MCF 10A (cell line): ENCODE measurements at regions not wholly inside any gene's neighbourhood (a gene's known extent, or its start where the extent isn't known, plus 50 kb on each side); places are given as distances from the start of the nearest gene placed in this dataset.

Source experiments
- BruUV-seq: library from RNA; stranded (reverse); fragments of 400-500 nt; replicated peaks from 2 replicates; lab custom pipeline; 2021; lab: Mats Ljungman, UMichigan
- CTCF ChIA-PET: fragments of 300-600 bp; sonication (Branson Sonifier 250); formaldehyde crosslinking; extraction: SDS; loops from one replicate; lab custom pipeline; 2021; ENCODE audit warnings: antibody characterized with exemption, inconsistent platforms; lab: Yijun Ruan, JAX
- POLR2A ChIA-PET: fragments of 300-600, 350-650 bp; sonication (Branson Sonifier 250); formaldehyde crosslinking; extraction: SDS; loops from one replicate; lab custom pipeline; 2020; ENCODE audit warnings: antibody characterized with exemption, inconsistent platforms; lab: Yijun Ruan, JAX
- DNase-seq: peaks from one replicate; pipeline ENCODE4 v3.0.0-alpha.2; 2018; ENCODE audit not compliant: unreplicated experiment
- H3K27ac Mint-ChIP-seq: one replicate; pipeline ENCODE4 v1.8.0; 2022; ENCODE audit warnings: mild to moderate bottlenecking, low read depth, mixed read lengths; ENCODE audit not compliant: unreplicated experiment
- H3K27me3 Mint-ChIP-seq: one replicate; pipeline ENCODE4 v1.8.0; 2022; ENCODE audit warnings: mixed read lengths; ENCODE audit not compliant: insufficient read depth, unreplicated experiment
- H3K36me3 Mint-ChIP-seq: one replicate; pipeline ENCODE4 v1.8.0; 2022; ENCODE audit warnings: mild to moderate bottlenecking, moderate library complexity, mixed read lengths; ENCODE audit not compliant: insufficient read depth, unreplicated experiment
- H3K4me1 Mint-ChIP-seq: one replicate; pipeline ENCODE4 v1.8.0; 2022; ENCODE audit warnings: mixed read lengths; ENCODE audit not compliant: insufficient read depth, unreplicated experiment
- H3K4me3 Mint-ChIP-seq: one replicate; pipeline ENCODE4 v1.8.0; 2022; ENCODE audit warnings: mild to moderate bottlenecking, moderate library complexity, mixed read lengths; ENCODE audit not compliant: unreplicated experiment
- H3K9me3 Mint-ChIP-seq: one replicate; pipeline ENCODE4 v1.8.0; 2022; ENCODE audit warnings: mixed read lengths; ENCODE audit not compliant: unreplicated experiment
- intact Hi-C: fragments of 100-400 bp; cut with micrococcal nuclease; formaldehyde crosslinking; loops from 2 replicates; pipeline ENCODE4 v1.14.1; 2022
- TF ChIP-seq, protein P1 (sequence below): fragments of 200-600 bp; IDR thresholded peaks from one replicate; pipeline ENCODE4 v1.8.0; 2022; ENCODE audit warnings: antibody characterized with exemption, mild to moderate bottlenecking; ENCODE audit not compliant: unreplicated experiment

DNA sequence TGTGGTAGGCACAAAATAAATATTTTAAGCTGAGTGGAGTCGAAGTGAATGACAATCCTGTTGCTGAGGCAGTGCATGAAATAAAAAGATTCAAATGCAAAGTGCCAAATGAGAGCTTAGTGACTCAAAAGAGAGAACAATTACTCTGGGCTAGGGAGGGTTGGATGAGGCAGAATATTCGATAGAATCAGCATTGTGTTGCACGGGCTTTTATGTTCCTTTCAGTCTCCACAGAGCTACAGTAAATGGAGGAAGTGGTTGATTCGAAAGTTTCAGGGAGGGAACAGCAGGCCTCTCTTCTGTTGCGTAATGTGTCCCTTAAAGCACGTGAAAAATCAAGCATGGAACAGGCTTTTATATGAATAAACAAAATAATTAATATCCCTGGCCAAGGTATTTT, 599.3 kb upstream of the CELF2 start:
- no peak for DNase-seq
- BruUV-seq = no TSS peak
- ChIA-PET CTCF (no interaction called here), POLR2A (interaction anchor here (0.5 kb wide), 1 partner anchor 79 kb away, joined by 3 read pairs; no protein-coding TSS in a partner anchor)
- Mint-ChIP-seq H3K4me3 (no peak overlapping the region), H3K27ac (no peak overlapping the region), H3K9me3 (no peaks in the 10 kb centered on the region), H3K4me1 (no peaks in the 10 kb centered on the region), H3K27me3 (no peaks in the 10 kb centered on the region), H3K36me3 (no peaks in the 10 kb centered on the region)
- TF ChIP-seq, protein P1, sequence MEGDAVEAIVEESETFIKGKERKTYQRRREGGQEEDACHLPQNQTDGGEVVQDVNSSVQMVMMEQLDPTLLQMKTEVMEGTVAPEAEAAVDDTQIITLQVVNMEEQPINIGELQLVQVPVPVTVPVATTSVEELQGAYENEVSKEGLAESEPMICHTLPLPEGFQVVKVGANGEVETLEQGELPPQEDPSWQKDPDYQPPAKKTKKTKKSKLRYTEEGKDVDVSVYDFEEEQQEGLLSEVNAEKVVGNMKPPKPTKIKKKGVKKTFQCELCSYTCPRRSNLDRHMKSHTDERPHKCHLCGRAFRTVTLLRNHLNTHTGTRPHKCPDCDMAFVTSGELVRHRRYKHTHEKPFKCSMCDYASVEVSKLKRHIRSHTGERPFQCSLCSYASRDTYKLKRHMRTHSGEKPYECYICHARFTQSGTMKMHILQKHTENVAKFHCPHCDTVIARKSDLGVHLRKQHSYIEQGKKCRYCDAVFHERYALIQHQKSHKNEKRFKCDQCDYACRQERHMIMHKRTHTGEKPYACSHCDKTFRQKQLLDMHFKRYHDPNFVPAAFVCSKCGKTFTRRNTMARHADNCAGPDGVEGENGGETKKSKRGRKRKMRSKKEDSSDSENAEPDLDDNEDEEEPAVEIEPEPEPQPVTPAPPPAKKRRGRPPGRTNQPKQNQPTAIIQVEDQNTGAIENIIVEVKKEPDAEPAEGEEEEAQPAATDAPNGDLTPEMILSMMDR = no peak
- intact Hi-C loops = no loop called here

DNA sequence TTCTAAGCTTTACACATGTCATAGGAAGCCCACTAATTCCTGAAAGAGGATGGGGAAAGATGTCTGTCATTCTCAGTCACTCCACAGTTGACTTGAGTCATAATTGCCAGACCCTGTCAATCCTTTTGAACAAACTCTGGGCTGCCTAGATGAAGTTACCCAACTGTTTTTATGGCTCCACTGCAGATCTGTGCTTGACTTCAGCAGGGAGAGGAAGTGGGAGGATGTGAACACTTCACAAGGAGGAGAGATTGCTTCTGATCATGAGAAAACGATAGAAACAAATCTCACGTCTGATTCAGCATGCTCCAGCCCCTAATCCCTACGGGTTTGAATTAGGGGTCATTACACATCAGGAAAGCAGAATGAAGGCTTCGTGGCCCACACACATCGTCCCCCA, 596.6 kb upstream of the CELF2 start:
- no peak overlapping the region for H3K27ac Mint-ChIP-seq
- no TSS peak for BruUV-seq

DNA sequence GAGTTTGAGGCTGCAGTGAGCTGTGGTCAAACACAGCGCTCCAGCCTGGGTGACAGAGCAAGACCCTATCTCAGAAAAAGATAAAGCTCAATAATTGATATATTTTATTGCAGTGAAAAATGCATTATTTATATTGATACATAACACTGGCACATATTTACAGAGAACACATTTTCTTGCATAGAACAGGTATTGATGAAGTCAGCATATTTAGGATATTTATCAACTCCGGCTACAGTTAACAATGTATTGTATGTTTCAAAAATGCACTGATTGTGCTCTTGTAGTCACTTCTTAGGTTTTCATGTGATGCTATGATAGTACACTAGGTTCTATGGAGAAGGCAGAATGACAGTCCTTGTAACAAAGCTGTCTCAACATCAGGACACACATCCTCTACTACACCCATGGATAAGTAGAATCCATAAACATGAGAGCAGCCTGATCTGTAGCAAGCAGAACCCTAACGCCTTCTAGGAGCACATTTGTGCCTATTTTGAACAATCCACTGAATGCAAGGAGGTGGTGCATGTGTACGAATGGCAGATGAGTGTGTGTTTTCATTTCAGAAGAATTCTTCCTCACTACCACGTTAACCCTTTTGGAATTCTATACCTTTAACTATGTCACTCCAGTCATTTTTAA, 586.1 kb upstream of the CELF2 start:
- intact Hi-C loops = no loop called here
- Mint-ChIP-seq H3K9me3 (no peaks in the 10 kb centered on the region), H3K27ac (no peak overlapping the region), H3K27me3 (no peaks in the 10 kb centered on the region), H3K4me3 (no peak overlapping the region), H3K36me3 (no peaks in the 10 kb centered on the region), H3K4me1 (peaks cover 6% of the 10 kb centered on the region)
- ChIA-PET POLR2A (interaction anchor here (0.6 to 0.8 kb wide), 2 partner anchors 23 to 515 kb away, joined by 3 read pairs; no protein-coding TSS in a partner anchor), CTCF (no interaction called here)
- no TSS peak for BruUV-seq
- TF ChIP-seq, protein P1 = no peak
- DNase-seq = no peak

More for the DNA sequence above, 596.6 kb upstream of the CELF2 start:
- Mint-ChIP-seq H3K36me3 (no peaks in the 10 kb centered on the region), H3K9me3 (no peaks in the 10 kb centered on the region), H3K27me3 (no peaks in the 10 kb centered on the region), H3K4me3 (no peak overlapping the region), H3K4me1 (peaks cover 5% of the 10 kb centered on the region)
- CTCF ChIA-PET = no interaction called here
- POLR2A ChIA-PET = interaction anchor here (0.5 kb wide), 1 partner anchor 9 kb away, joined by 6 read pairs; no protein-coding TSS in a partner anchor
- intact Hi-C loops = no loop called here
- no peak for DNase-seq
- TF ChIP-seq, protein P1 = no peak

DNA sequence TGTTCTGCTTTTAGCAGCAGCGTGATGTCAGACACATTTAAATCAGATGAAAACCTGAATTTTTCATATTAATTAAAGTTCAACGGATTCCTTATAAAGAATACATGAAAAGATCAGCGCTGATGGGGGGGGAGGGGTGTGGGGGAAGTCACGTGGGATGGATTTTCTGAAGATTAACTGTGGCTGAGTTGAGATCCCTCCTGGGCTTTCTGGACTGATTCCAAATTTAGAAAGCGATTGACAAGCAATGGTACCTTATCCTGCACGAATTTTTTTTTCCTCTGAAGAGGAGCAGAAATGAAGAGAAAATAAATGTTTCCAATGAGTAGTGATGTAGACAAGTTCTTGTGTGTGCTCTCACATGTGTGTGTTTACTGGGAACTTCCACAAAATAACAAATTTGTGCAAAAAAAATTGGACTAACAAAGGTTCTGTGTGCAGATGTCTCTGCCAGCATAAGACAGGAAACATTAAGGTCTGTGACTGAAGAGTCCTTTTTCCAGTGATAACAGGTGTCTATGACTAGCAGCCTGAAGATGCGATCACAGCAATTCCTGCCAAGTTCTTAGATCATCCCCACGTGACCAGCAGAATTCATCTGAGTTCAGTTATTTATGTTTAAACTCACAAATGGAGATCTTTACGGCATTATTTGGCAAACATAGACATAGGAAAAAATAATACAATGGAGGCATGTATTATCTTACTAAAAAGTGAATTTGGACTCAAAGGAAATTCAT, 585.2 kb upstream of the CELF2 start:
- ChIA-PET CTCF (no interaction called here), POLR2A (interaction anchor here (0.6 to 0.8 kb wide), 2 partner anchors 22 to 516 kb away, joined by 3 read pairs; no protein-coding TSS in a partner anchor)
- H3K4me3 Mint-ChIP-seq = no peak overlapping the region
- no TSS peak for BruUV-seq
- TF ChIP-seq, protein P1 = no peak
- H3K36me3 Mint-ChIP-seq = no peaks in the 10 kb centered on the region
- no peak overlapping the region for H3K27ac Mint-ChIP-seq
- H3K4me1 Mint-ChIP-seq = peaks cover 6% of the 10 kb centered on the region
- H3K9me3 Mint-ChIP-seq = no peaks in the 10 kb centered on the region
- intact Hi-C loops = no loop called here
- H3K27me3 Mint-ChIP-seq = no peaks in the 10 kb centered on the region
- no peak for DNase-seq
